Stimulated activated CD4-positive, alpha-beta T cell treated with anti-CD3 and anti-CD28 coated beads, Interleukin-12 subunit alpha, Interleukin-12 subunit beta, amount 100 ng/mL, for 4 hours (primary cell): ENCODE measurements at regions not wholly inside any gene's neighbourhood (a gene's known extent, or its start where the extent isn't known, plus 50 kb on each side); places are given as distances from the start of the nearest gene placed in this dataset.

Experiments
- DNase-seq: peaks from one replicate; pipeline ENCODE4 v3.0.0-alpha.2; 2020

DNA sequence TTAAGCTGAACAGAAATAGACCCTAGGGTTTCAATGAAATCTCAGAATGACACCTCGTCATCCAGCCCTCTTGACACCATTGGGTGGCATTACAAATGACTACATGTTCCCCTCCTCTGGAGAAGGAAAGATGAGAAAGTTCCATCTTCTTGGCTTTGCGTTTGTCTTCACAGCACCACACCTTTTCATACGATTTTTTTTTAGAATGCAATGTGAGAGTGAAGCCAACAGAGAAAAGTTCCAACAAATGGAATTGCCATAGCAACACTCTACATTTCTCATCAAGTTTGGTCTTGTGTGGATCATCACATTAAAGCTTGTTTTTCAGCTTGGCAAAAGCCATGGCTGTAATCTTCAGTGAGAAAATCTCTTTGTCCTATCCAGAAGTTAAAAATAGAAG is 183.4 kb upstream of the SNX7 start:
- no peak for DNase-seq

DNA sequence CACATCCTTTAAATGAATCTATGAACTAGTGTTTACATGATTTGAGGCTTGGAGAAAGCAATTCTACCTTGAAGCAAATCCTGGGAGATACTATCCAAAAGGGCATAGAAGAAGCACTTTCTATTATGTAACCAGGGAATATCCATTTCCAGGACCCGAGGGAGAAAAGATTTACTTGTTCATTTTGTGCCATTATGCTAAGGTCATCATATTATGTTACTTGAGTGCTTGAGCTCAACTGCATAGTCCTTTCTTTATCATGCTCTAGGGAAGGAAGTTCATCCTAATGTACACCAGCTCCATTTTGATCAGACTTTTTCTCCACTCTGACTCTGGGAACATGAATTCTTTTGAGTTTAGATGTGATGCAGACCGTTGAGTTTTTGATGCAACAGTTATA is 188.6 kb upstream of the SNX7 start:
- no peak for DNase-seq

DNA sequence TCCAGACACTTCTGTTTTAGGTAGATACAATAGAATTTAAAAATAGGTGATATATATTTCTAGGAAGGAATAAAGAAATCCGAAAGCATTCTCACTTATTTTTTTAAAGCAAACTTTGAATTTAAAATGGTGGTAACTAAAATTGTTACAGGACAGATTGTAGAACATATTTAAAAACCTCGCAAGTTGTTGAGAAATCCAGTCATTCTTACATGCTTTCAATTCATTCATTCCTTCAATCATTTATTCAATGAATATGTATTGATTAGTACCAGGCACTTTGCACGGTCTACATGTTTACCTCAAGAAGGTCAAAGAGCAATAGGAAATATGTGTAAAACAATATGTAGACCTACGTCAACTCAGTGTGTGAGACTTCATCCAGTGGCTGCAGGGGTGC is 189.9 kb upstream of the SNX7 start:
- no peak for DNase-seq

DNA sequence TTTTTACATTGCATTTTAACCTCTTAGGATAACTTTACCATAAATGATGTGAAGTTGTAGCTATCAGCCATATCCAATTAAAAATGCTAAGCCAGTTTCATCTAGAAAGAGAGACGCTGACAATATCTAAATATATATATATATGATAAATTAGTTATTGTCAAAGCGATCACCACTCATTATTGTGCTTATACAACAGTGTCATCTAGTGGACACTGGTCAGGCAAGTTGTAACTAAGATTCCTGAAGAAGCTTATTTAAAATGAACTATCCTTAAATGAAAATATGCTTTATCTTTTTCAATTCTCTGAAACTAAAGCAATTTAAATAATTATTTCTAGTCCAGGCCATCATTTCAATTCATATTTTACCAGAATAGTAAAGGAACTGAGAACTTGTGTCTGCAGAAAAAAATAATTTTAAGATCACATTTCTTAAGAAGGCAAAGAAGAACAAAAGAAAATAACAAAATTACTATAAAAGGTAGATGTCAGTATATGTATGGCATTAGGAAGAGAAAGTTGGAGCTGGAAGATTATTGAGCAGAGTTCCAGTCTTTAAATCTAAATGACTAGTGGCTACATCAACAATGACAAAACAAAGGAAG is 193.3 kb upstream of the SNX7 start:
- DNase-seq = no peak

DNA sequence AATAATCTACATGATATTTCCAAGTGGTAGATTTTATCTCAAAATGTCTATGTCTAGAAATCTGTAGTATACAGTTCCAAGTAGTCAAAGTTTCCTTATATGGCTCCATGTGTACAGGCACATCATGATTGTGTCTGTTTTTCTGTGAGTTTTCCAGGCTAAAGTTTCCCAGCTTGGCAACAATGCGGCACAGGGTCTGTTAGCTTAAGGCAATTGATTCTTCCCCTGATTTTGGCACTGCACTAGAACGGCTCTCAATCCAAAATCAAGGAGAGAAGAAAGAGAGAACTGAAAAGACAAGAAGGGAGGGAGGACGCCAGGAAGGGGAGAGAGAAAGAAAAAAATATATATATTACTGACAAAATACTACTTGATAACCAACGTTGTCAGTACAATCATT is 193.9 kb upstream of the SNX7 start:
- no peak for DNase-seq

DNA sequence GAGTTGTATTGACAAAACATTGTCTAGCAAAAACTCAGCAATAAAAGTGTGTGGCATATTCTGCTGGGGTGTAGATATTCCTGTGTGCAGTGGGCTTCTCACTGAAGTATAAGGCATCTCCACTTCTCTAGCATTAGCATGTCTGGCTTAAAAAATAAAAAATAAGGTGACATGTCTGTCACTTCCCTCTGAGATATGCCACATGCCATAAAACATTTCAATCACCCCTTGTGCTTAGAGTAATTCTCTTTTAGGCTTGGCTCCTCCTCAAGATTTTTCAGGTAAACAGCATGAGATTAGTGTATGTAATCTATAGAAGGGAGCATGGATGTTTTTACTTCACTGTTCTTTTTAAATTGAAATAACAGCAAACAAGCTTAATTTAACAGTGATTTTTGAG is 194.4 kb upstream of the SNX7 start:
- no peak for DNase-seq

DNA sequence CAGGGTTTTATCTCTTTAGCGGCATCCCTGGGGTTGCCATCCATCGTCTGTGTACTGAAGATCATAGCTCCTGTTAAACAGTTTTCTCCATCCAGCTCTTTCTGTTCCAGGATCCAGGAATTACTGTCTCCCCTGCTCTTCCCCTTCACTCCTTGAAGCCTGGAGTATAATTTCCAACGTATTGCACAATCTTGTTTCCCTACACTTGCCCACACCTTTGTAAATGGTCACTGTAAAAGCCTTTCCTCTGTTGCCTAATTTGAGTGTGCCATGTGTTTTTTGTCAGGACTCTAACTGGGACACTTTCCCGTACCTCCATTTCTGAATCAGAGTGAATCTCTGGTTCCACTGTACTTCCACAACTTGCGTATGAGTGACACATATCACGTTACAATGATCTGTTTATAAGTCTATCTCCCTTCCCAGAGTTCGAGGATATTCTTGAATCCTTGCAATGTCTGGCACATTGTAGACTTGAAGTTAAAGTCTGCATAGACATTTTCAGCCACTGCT is 199.6 kb upstream of the SNX7 start:
- no peak for DNase-seq

DNA sequence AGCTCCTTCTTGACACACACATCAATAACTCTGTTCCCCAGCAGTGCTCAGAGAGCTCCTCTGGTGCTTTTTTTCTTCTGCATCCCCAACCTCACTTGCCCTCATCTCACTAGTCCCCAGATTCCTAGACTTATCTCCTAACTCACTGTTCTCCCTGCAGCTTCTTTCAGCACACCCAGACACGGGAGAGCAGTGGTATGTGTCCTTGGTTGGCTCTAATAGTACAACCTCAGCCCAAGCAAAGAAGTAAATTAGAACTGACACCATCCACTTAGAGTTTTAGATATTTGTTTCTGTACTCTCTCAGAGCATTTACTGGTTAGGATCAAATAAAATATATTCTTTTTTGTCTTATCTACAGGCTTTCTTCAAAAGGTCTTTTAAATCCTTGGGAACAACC is 201.4 kb upstream of the SNX7 start:
- DNase-seq = no peak

DNA sequence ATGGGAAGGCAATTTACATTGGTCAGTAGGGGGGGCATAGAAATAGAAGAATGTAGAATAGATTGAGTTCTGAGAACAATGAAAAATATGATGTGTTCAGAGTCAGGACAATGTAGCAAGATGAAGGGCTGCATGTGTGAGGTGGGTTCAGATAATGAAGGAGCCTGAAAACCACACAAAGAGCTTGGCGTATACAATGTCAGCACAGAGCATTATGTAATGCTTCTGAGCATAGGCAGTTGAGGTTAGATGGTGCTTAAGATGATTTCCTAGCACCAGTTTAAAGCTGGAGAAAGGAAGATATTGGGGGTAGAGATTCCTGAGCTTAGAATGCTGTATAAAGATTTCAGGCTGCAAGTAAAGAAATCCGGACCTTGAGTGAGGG is 202.0 kb upstream of the SNX7 start:
- no peak for DNase-seq

DNA sequence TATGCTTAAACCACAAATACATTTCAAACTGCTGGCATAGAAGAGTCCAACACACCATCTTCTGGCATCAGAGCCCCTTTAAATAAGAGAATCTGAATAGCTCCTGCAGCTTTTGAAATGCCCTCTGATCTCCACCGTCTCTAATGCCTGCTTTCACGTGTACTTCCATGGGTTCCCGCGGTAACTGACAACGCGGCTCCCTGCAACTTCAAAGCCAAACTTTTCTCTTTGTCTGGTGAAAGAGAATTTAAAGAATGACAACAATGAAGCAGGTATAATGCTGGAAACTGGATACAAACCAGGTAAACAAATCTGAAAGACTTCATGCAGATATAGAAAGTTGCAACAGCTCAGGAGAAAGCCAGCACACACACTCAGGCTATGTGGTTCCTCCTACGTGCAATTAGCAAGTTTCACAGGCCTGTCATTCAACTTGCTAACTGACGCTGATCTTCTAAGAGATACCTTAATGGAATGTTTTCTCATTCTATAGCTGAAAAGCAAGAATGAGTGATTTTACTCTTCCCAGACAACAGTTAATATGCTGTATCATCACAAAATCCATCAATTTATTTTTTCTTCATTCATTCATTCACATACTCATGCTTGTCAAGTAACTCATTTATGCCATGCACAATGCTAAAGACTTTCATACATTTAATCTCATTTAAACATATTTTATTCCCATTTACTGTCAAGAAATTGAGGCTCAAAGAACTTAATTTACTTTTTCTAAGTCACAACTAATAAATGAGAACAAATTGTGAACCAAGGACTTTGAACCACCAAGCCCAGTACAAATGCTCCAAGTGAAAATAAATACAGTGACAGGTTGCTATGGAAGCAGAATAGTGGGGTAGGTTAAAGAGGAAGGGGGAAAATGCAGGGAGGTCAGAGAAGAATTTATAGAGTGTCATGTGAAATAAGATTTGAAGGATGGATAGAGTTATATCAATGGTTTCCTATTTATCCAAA is 202.7 kb upstream of the SNX7 start:
- no peak for DNase-seq

DNA sequence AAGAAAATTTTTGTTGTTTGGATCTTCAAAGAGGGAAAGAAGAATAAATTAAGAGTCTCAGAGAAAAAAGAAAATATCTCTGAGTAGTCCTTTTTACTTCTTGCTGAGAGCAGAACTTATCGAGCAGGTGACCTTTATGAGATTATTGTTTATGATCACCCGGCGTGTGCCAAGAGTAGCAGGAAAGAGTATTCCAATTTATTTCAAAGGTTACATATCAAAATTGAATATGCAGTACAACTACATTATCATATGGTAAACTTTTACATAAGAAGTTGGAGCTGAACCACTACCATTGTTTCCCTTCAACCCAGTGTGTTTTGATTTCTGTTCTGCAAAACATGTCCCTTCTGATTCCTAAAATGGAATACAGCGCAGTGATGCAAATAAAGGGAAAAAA is 204.3 kb upstream of the SNX7 start:
- DNase-seq = no peak

DNA sequence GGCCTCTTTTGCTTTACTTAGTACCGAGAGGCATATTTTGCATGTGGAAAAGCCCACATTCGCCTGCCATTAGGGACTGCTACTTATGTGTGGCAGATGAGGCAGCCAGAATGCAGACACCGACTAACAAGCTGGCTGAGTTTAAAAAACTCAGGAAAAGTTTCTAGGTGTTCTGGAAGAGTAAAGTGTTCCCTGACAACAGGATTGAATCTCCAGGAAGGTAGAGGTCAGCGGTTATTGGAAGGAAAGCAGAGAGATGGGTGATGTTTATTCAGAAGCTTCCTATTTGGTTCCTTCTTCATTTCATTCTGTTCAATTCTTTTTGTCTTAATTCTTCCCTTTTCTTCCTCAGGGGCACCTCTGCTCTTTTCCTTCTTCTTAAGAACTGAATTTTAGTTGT is 206.9 kb upstream of the SNX7 start:
- no peak for DNase-seq

DNA sequence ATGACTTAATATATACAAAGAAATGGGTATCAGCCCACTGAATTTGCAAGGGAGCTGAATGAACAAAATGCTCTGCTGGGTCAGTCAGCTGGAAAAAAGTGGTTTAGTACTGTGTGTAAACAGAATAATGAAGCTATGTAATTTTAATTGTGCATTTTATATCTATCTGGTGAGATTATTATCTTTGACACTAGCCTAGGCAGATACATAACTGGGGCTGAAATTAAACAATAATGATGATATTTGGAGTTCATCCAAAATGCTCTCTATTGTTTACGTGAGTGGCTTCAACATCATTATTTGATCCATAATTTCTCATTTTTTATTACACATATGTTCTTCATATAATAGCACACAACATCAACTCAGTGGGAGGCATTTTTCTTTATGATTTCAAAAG is 208.5 kb upstream of the SNX7 start:
- DNase-seq = no peak

DNA sequence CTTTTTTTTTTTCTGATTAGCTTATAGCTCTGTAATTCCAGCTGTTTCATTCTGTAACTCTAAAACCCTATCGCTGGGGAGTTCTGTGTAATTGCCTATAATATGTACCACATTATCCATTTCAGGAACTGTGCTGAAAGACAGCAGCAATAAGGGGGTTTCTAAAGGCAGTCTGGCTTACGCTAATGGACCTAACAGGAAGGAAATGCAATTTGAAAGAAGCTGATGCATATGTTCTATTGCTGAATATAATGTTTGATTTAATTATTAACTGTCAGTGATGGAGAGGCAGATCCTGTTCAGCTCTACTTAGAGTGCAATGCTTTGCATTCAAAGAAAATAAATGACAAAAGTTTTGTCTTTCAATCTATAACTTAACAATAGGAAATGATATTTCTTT is 209.4 kb upstream of the SNX7 start:
- no peak for DNase-seq

DNA sequence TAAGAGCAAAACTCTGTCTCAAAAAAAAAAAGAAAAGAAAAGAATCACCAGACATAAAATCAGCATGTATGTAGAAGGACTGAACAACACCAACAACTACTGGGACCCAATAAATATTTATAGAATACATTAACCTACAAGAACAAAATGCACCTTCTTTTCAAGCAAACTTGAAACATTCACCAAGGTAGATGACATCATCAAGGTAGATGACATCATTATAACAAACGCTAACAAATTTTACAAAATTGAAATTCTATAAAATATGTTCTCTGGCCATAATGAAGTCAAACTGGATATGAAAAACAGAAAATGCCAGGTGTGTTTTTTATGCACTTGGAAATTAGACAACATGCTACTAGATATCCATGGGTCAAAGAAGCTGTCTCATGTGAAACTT is 220.2 kb upstream of the SNX7 start:
- no peak for DNase-seq

DNA sequence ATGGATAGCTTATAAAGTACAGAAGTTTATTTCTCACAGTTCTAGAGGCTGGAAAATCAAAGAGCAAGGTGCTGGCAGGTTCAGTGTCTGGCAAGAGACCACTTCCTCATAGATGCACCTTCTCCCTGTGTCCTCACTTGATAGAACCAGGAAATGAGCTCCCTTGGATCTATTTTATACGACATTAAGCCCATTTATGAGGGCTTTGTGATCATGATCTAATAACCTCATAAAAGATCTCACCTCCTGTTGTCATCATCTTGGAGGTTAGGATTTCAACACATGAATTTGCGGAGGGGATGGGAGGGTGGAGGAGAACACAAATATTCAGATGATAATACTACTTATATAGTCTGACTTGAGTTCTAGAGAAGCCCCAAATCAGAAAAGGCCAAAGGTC is 222.1 kb upstream of the SNX7 start:
- no peak for DNase-seq

DNA sequence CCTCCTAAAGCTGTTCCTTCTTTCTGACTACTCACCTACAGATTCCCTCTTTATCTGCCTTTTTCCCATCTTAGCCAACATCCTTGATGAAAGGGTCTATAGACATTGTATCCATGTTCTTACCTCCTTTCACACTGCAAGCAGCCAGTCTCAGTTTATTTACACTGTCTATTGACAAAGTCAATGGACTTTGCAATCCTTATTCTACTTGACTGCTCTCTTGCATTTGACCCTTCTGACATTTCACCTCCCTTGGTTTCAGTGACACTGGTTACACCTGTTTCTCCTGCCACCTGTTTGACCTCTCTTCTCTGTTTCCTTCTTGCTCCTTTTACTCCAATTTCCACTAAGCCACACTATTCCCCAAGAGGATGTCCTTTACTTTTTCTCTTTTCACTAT is 224.0 kb upstream of the SNX7 start:
- no peak for DNase-seq

DNA sequence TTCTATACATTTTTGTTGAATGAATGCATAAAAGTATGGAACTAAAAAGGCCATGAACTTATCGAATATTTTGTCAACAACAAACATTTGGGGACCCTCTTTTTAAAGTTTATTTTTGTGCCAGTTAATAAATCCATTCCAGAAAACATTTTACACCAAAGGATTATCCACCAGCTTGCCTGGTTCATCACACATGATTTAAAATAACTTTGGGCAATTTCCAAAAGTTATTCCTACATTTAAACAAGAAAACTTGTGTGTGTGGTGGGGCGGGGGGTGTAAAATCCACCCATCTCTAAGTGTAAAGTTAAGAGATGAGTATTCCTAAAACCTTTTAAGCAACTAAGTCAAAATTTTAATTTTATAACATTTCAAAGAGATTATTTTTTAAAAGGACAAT is 224.5 kb upstream of the SNX7 start:
- no peak for DNase-seq

DNA sequence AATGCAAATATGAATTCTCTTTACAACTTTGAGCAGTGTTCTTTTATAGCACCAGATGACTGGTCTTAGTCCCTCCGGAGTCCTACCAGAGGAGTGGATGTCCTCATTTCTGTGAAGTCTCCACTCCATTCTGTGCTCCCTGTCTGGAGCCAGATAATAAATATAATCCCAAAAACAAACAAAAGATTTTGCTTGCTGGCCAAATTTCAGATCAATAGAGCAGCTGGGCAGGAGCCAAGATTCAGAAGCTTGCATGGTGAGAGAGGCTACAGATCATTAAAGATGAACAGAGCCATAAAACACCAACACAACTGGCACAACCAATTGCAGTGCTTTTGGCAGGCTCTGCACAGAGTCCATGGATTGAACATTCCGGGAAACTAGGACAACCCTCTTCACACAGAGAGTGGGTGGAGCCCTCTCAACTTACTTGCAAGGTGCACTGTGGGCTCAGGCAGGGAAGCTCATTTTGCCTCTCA is 231.5 kb upstream of the SNX7 start:
- no peak for DNase-seq

DNA sequence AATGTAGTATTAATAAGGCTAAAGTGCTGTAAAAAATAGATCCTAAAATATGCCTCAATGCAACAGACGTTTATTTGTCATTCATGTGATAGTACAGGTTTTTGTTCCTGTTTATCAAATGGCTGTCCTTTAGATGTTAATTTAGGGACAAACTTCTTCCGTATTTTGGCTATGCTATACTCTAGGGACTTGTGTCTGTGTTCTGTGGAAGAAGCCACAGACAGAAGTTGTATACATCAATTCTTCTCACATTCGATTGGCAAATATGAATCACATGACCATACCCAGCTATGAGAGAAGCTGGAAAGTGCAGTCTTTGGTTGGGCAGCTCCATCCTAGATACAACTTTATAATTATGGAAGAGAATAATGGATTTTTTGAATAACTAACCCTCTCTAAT is 232.7 kb upstream of the SNX7 start:
- DNase-seq = no peak

DNA sequence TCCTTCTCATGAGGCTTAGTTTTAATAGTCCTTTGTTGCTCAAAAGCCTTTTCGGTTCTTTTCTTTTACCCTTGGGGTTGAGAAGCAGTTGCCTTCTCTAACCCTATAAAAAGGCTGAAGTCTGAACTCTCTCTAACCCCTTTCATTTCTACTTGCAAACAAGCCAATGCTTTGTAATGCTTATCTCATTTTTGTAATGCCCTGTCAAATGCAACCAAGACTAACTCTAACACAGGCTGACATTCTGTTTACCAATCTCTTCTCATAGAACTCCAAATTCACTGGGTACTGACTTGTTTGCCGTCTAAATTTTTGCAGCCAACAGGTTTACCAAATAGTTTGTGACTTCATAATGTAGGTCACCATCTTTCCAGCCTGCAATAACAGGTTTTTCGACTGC is 233.9 kb upstream of the SNX7 start:
- no peak for DNase-seq

DNA sequence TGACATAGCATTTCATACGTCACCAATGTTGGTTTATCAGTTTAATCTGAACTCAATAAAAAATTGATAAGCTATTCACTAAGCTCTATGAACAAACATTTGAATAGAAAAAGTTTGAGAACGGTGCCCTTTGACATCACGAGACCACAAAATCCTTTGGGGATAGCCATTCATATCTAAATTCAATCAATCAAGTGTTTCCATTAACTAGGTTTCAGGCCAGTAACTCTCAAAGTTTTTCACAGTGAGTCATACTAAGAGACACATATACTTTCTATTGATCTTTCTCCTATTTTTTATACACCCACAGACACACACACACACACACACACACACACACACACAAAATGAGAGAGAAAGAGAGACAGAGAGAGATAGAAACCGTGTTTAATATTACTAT is 235.4 kb upstream of the SNX7 start:
- no peak for DNase-seq

DNA sequence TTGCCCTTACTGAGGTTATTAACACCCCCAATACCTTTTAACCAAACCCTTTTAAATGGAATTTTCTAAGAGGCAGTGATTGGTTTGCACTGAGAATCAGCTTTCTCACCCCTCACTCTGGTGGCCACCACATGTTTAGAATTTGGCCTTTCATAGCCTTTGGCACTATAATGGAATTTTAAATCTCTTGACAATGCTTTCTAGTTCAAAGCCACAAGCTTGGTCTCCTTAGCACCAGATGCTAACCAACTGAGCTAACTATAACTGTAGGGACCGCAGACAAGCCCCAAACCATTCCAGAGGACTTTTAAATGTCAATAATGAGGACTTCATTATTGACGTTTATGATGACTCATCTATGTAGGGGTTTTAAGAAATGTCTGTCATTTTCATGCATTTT is 238.7 kb upstream of the SNX7 start:
- no peak for DNase-seq

DNA sequence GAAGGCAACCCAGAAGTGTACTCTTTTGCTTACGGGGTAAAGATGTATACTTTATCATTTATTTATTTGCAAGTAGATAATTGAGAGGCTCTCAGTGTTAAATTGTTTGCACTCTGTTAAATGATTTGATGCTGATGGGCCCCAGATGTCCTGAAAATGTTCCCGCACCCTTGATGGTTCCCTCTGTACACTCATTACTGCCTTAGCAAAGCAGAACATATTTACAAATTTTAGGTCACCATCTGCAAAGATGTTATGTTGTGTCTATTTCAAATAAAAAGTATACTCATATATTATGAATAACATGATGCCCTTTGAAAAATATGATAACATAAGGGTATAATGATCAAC is 240.5 kb upstream of the SNX7 start:
- DNase-seq = no peak
